HL-60 (cell line): ENCODE measurements at regions not wholly inside any gene's neighbourhood (a gene's known extent, or its start where the extent isn't known, plus 50 kb on each side); places are given as distances from the start of the nearest gene placed in this dataset.

Experiments used
- CTCF ChIP-seq: IDR thresholded peaks from one replicate; pipeline ENCODE4 v1.5.1; 2011; ENCODE audit warnings: low read length, control low read depth, inconsistent platforms; ENCODE audit not compliant: insufficient read depth
- GABPA ChIP-seq: IDR thresholded peaks from 2 replicates; pipeline ENCODE4 v1.6.1; 2012; ENCODE audit warnings: low read depth
- POLR2AphosphoS5 ChIP-seq: IDR thresholded peaks from 2 replicates; pipeline ENCODE4 v1.6.1; 2012; ENCODE audit warnings: low read depth

GRCh38 chrX:39238006-39238405, 436.7 kb downstream of the MID1IP1 start:
- TF ChIP-seq GABPA: no peak
- no peak for TF ChIP-seq CTCF
- no peak for TF ChIP-seq POLR2AphosphoS5
